Activated B cell treated with CpG ODN at 0.5 μM for 24 hours (primary cell): ENCODE measurements at regions not wholly inside any gene's neighbourhood (a gene's known extent, or its start where the extent isn't known, plus 50 kb on each side); places are given as distances from the start of the nearest gene placed in this dataset.

ENCODE experiments used
- ATAC-seq: fragments of 200-7000 bp; cut with Tn5 transposase; one replicate; pipeline ENCODE4 v1.10.0; 2021; ENCODE audit warnings: low read depth, mild to moderate bottlenecking, moderate library complexity
- CTCF ChIA-PET: fragments of 350-600 bp; sonication (Branson Sonifier 250); formaldehyde crosslinking; loops from one replicate; lab custom pipeline; 2021; ENCODE audit warnings: antibody characterized with exemption; lab: Charles Lee
- POLR2A ChIA-PET: fragments of 350-600 bp; sonication (Branson Sonifier 250); formaldehyde crosslinking; loops from one replicate; lab custom pipeline; 2021; ENCODE audit warnings: antibody characterized with exemption; lab: Charles Lee
- DNase-seq: peaks from one replicate; pipeline ENCODE4 v3.0.0; 2022
- H3K27ac Mint-ChIP-seq: one replicate; pipeline ENCODE4 v1.8.0; 2020; ENCODE audit warnings: mixed read lengths
- H3K27me3 Mint-ChIP-seq: one replicate; pipeline ENCODE4 v1.8.0; 2021; ENCODE audit warnings: mixed read lengths
- H3K36me3 Mint-ChIP-seq: one replicate; pipeline ENCODE4 v1.8.0; 2021; ENCODE audit warnings: low read depth, mixed read lengths
- H3K4me1 Mint-ChIP-seq: one replicate; pipeline ENCODE4 v1.8.0; 2021; ENCODE audit warnings: mixed read lengths
- H3K4me3 Mint-ChIP-seq: one replicate; pipeline ENCODE4 v1.8.0; 2020; ENCODE audit warnings: mild to moderate bottlenecking, mixed read lengths
- H3K9me3 Mint-ChIP-seq: one replicate; pipeline ENCODE4 v1.8.0; 2020; ENCODE audit warnings: mixed read lengths
- CTCF ChIP-seq: fragments of 200-600 bp; IDR thresholded peaks from one replicate; pipeline ENCODE4 v1.8.0; 2022; ENCODE audit warnings: antibody characterized with exemption, mild to moderate bottlenecking
- intact Hi-C: fragments of 100-400 bp; cut with micrococcal nuclease; formaldehyde crosslinking; loops from one replicate; pipeline ENCODE4 v1.15.1; 2024

- H3K27ac Mint-ChIP-seq = no peak overlapping the region
- ChIA-PET CTCF (no interaction called here), POLR2A (no interaction called here)
- peaks cover 11% of the 10 kb centered on the region for H3K9me3 Mint-ChIP-seq
- H3K4me1 Mint-ChIP-seq = no peaks in the 10 kb centered on the region
- H3K36me3 Mint-ChIP-seq = no peaks in the 10 kb centered on the region
- intact Hi-C loops = no loop called here
- no peak for ATAC-seq
- no peak for TF ChIP-seq CTCF
- no peak overlapping the region for H3K4me3 Mint-ChIP-seq
- H3K27me3 Mint-ChIP-seq = peaks cover 6% of the 10 kb centered on the region
- no peak for DNase-seq
Measured at GRCh38 chr22:49692499-49693225, 135.0 kb downstream of the BRD1 start.

- no peak for ATAC-seq
- intact Hi-C loops = no loop called here
- CTCF ChIA-PET = no interaction called here
- POLR2A ChIA-PET = no interaction called here
- no peak overlapping the region for H3K27ac Mint-ChIP-seq
- no peak overlapping the region for H3K4me3 Mint-ChIP-seq
- TF ChIP-seq CTCF = no peak
- DNase-seq = no peak
- H3K36me3 Mint-ChIP-seq = no peaks in the 10 kb centered on the region
- H3K27me3 Mint-ChIP-seq = peaks cover 8% of the 10 kb centered on the region
- H3K9me3 Mint-ChIP-seq = no peaks in the 10 kb centered on the region
- H3K4me1 Mint-ChIP-seq = no peaks in the 10 kb centered on the region
Measured at GRCh38 chr22:49691256-49691655, 136.4 kb downstream of the BRD1 start.

- Mint-ChIP-seq H3K4me3 (no peak overlapping the region), H3K9me3 (no peaks in the 10 kb centered on the region), H3K27me3 (peaks cover 12% of the 10 kb centered on the region), H3K4me1 (no peaks in the 10 kb centered on the region), H3K27ac (no peak overlapping the region), H3K36me3 (no peaks in the 10 kb centered on the region)
- CTCF ChIA-PET = no interaction called here
- ATAC-seq (no peak), DNase-seq (no peak)
- intact Hi-C loops = no loop called here
- POLR2A ChIA-PET = no interaction called here
- TF ChIP-seq CTCF = no peak
Measured at GRCh38 chr22:49690454-49690853, 137.2 kb downstream of the BRD1 start.

- ATAC-seq = no peak
- Mint-ChIP-seq H3K4me1 (no peaks in the 10 kb centered on the region), H3K4me3 (no peak overlapping the region), H3K27me3 (peaks cover 17% of the 10 kb centered on the region), H3K9me3 (no peaks in the 10 kb centered on the region), H3K27ac (no peak overlapping the region), H3K36me3 (no peaks in the 10 kb centered on the region)
- DNase-seq = no peak
- CTCF ChIA-PET = no interaction called here
- intact Hi-C loops = no loop called here
- no peak for TF ChIP-seq CTCF
- POLR2A ChIA-PET = interaction anchor here (0.6 kb wide), 1 partner anchor 802 kb away, joined by 5 read pairs; no protein-coding TSS in a partner anchor
Measured at GRCh38 chr22:49689858-49690257, 137.8 kb downstream of the BRD1 start.

- POLR2A ChIA-PET = interaction anchor here (0.6 kb wide), 1 partner anchor 803 kb away, joined by 5 read pairs; no protein-coding TSS in a partner anchor
- no peak overlapping the region for H3K27ac Mint-ChIP-seq
Measured at GRCh38 chr22:49689255-49689770, 138.4 kb downstream of the BRD1 start.

More at GRCh38 chr22:49689255-49689770, 138.4 kb downstream of the BRD1 start:
- CTCF ChIA-PET = no interaction called here
- Mint-ChIP-seq H3K27me3 (peaks cover 21% of the 10 kb centered on the region), H3K4me1 (no peaks in the 10 kb centered on the region), H3K9me3 (no peaks in the 10 kb centered on the region), H3K36me3 (no peaks in the 10 kb centered on the region), H3K4me3 (no peak overlapping the region)
- no peak for TF ChIP-seq CTCF
- no peak for ATAC-seq
- intact Hi-C loops = no loop called here
- no peak for DNase-seq
